Psoas muscle (tissue), 7 donors: ENCODE measurements at regions not wholly inside any gene's neighbourhood (a gene's known extent, or its start where the extent isn't known, plus 50 kb on each side); places are given as distances from the start of the nearest gene placed in this dataset.

Experiments
- ATAC-seq, 4 donors: fragments of 200-7000 bp; cut with Tn5 transposase; one replicate each; pipeline ENCODE4 v1.9.1; 2020; ENCODE audit warnings: moderate library complexity in 3 of 4, mild to moderate bottlenecking in 2 of 4
- DNase-seq, 2 donors: peaks; one replicate each; pipeline ENCODE4 v3.0.0-alpha.2; 2020
- H3K27ac ChIP-seq: fragments of 200-600 bp; one replicate; pipeline ENCODE4 v1.8.0; 2022
- H3K27me3 ChIP-seq, 3 donors: fragments of 200-600 bp in 1 of 3; one replicate each; pipeline versions ENCODE4 v1.6.1 to v1.8.0; 2013 to 2022; ENCODE audit warnings: low read length in 2 of 3, mild to moderate bottlenecking in 2 of 3, moderate library complexity in 1 of 3; ENCODE audit not compliant: insufficient read depth in 3 of 3
- H3K36me3 ChIP-seq, 2 donors: fragments of 200-600 bp in 1 of 2; one replicate each; pipeline versions ENCODE4 v1.6.1 to v1.8.0; 2013 to 2022; ENCODE audit warnings: low read depth in 1 of 2, mild to moderate bottlenecking in 1 of 2, moderate library complexity in 1 of 2; ENCODE audit not compliant: insufficient read depth in 1 of 2
- H3K4me1 ChIP-seq: fragments of 200-600 bp; one replicate; pipeline ENCODE4 v1.8.0; 2022
- H3K4me3 ChIP-seq: fragments of 200-600 bp; one replicate; pipeline ENCODE4 v1.8.0; 2022; ENCODE audit warnings: mild to moderate bottlenecking
- H3K9me3 ChIP-seq: fragments of 200-600 bp; one replicate; pipeline ENCODE4 v1.8.0; 2022
- CTCF ChIP-seq: fragments of 200-600 bp; IDR thresholded peaks from one replicate; pipeline ENCODE4 v1.8.0; 2022; ENCODE audit warnings: antibody characterized with exemption
- WGBS, 3 donors: extraction: QIAGEN DNeasy Blood & Tissue Kit; methylation state at CpG; one replicate each; pipeline versions ENCODE4 v1.1.6 to v1.1.7; 2013; 5-methylcytosine and 5-hydroxymethylcytosine counted together
- intact Hi-C, 2 donors: fragments of 100-400 bp; cut with DNase I; formaldehyde crosslinking; loops; one replicate each; pipeline versions ENCODE4 v1.11.0 to v1.14.2; 2022
- donor health status: healthy with polysubstance abuse.
- donor health status: DM: no; HTN: no; CAD: no; lungs with moderate emphysema.
- donor health status: Bipolar disorder and iron deficiency.
- donor health status: healthy.
- donor health status: DM: yes; HTN: yes; CAD: no.
- donor health status: DM: no; HTN: no; CAD: no.
- donor health status: DM: yes; HTN: yes; CAD: no.

DNA sequence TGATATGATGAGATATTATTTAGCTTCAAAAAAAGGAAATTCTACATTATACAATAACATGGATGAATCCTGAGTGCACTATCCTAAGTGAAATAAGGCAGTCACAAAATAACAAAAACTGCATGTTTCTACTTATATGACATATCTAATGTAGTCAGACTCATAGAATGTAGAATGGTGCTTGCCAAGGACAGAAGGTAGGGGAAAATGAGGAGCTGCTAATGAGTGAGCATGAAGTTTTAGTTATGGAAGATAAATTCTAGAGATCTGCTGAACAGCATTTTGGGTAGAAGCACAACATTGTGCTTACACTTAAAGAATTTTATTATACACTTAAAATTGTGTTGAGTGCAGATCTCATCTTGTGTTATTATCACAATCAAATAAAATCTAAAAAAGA is 812.4 kb downstream of the KCTD16 start:
- DNase-seq (no peak), ATAC-seq (no peak)
- Histone ChIP-seq H3K9me3 (no peaks in the 10 kb centered on the region), H3K4me3 (no peak overlapping the region), H3K27ac (no peak overlapping the region), H3K4me1 (no peaks in the 10 kb centered on the region), H3K27me3 (no peaks in the 10 kb centered on the region), H3K36me3 (no peaks in the 10 kb centered on the region)
- no peak for TF ChIP-seq CTCF
- intact Hi-C loops: no loop called here

- no peak for TF ChIP-seq CTCF
- H3K9me3 ChIP-seq: no peaks in the 10 kb centered on the region
- no peaks in the 10 kb centered on the region for H3K4me1 ChIP-seq
- no peak for DNase-seq
- H3K4me3 ChIP-seq: no peak overlapping the region
- no peaks in the 10 kb centered on the region for H3K36me3 ChIP-seq
- intact Hi-C loops: no loop called here
- 46 to 64% (median 51%) methylated on average over 2 of the region's 2 CpGs for WGBS, 3 donors
- no peak for ATAC-seq
- H3K27me3 ChIP-seq: no peaks in the 10 kb centered on the region
- H3K27ac ChIP-seq: no peak overlapping the region
Observed at GRCh38 chr5:144979516-144980264, 809.0 kb downstream of the KCTD16 start.

DNA sequence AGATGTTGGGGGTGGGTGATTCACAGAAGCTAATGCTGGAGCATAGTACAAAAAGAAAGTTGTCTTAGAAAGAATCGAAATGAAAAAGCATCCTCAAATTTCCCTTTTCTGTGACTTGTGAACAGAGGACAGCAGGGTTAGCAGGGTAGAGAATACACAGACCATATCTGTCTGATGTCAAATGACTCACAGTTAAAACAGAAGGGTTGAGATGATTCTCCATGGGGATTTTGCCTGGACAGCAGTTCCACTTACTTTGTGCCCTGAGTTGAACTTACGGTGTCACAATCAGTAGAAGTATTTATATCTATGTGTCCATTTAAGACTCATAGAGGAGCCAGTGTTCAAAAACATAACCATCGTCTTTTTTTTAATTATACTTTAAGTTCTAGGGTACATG is 801.6 kb downstream of the KCTD16 start:
- H3K4me3 ChIP-seq: no peak overlapping the region
- WGBS, 3 donors: 43 to 83% (median 47%) methylated on average over 3 of the region's 3 CpGs
- ATAC-seq (no peak), DNase-seq (no peak)
- intact Hi-C loops: no loop called here
- no peaks in the 10 kb centered on the region for H3K27me3 ChIP-seq
- H3K27ac ChIP-seq: no peak overlapping the region
- H3K36me3 ChIP-seq: no peaks in the 10 kb centered on the region
- no peaks in the 10 kb centered on the region for H3K9me3 ChIP-seq
- no peaks in the 10 kb centered on the region for H3K4me1 ChIP-seq
- no peak for TF ChIP-seq CTCF

DNA sequence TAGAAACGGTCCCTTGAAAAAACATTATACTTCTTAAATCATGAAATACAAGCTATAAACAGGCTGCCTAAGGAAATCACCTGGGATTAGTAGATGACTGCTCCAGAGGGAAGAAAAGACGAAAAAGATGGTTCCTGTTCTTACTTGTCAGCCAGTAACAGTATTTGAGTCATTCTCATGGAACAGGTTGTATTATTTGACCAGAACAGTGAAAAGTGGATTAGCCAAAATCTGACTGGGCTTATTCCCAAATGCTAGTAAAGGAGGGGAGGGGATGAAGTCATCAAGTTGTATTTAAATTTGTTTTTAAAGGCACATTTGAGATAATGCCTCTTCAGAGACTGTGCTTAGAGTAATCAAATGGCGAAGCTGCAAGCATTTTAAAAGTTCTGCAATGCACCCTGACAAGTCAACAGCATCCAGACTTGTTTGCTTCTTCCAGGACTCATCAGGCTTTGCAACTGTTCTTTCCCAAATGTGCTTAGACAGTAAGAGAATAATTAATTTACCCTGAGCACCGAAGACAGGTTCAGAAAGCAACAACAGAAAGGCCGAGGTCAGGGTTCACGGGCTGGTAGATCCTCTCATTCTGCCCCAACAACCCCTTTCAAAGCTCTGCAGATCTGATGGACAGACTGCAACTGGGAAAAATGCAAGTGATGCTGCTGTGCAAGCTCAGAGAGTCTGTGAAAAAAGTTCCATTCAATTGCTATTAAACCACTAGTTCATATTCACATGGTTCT is 800.6 kb downstream of the KCTD16 start:
- ATAC-seq (no peak), DNase-seq (no peak)
- H3K4me1 ChIP-seq: no peaks in the 10 kb centered on the region
- no peaks in the 10 kb centered on the region for H3K36me3 ChIP-seq
- H3K27me3 ChIP-seq: no peaks in the 10 kb centered on the region
- intact Hi-C loops: no loop called here
- no peak overlapping the region for H3K4me3 ChIP-seq
- no peak for TF ChIP-seq CTCF
- H3K9me3 ChIP-seq: no peaks in the 10 kb centered on the region
- no peak overlapping the region for H3K27ac ChIP-seq
- WGBS, 3 donors: 41 to 43% (median 42%) methylated on average over 6 of the region's 6 CpGs
